Memory B cell (primary cell): ENCODE measurements at regions not wholly inside any gene's neighbourhood (a gene's known extent, or its start where the extent isn't known, plus 50 kb on each side); places are given as distances from the start of the nearest gene placed in this dataset.
"Not testable (repeated sequence)": the region's sequence is repeated elsewhere in the genome, so short reads cannot be mapped to it uniquely, and the experiment has no call there.

Experiments
- ATAC-seq: fragments of 150-1000 bp; cut with Tn5 transposase; 2 replicates; pipeline ENCODE4 v1.10.0; 2021; ENCODE audit warnings: low read depth, mild to moderate bottlenecking, moderate library complexity
- DNase-seq, 2 donors: peaks; one replicate each; pipeline ENCODE4 v3.0.0; 2022; ENCODE audit warnings: low spot score in 2 of 2
- H3K27ac Mint-ChIP-seq: one replicate; pipeline ENCODE4 v1.8.0; 2022; ENCODE audit warnings: mild to moderate bottlenecking, moderate library complexity, mixed read lengths
- H3K27me3 Mint-ChIP-seq: one replicate; pipeline ENCODE4 v1.8.0; 2022; ENCODE audit warnings: mixed read lengths
- H3K36me3 Mint-ChIP-seq: one replicate; pipeline ENCODE4 v1.8.0; 2022; ENCODE audit warnings: mild to moderate bottlenecking, mixed read lengths
- H3K4me1 Mint-ChIP-seq: one replicate; pipeline ENCODE4 v1.8.0; 2022; ENCODE audit warnings: mixed read lengths
- H3K4me3 Mint-ChIP-seq: one replicate; pipeline ENCODE4 v1.8.0; 2022; ENCODE audit warnings: mild to moderate bottlenecking, moderate library complexity, mixed read lengths
- H3K9me3 Mint-ChIP-seq: one replicate; pipeline ENCODE4 v1.8.0; 2022; ENCODE audit warnings: mixed read lengths

GRCh38 chr13:72622546-72622945, 104.9 kb downstream of the MZT1 start:
- Mint-ChIP-seq H3K9me3 (no peaks in the 10 kb centered on the region), H3K27me3 (peaks cover 2% of the 10 kb centered on the region), H3K4me1 (no peaks in the 10 kb centered on the region), H3K36me3 (no peaks in the 10 kb centered on the region), H3K27ac (no peak overlapping the region), H3K4me3 (no peak overlapping the region)
- ATAC-seq = no peak
- DNase-seq = no peak

GRCh38 chr13:72620874-72621273, 106.6 kb downstream of the MZT1 start:
- peaks cover 2% of the 10 kb centered on the region for H3K27me3 Mint-ChIP-seq
- peaks cover 2% of the 10 kb centered on the region for H3K9me3 Mint-ChIP-seq
- no peaks in the 10 kb centered on the region for H3K36me3 Mint-ChIP-seq
- no peaks in the 10 kb centered on the region for H3K4me1 Mint-ChIP-seq
- H3K4me3 Mint-ChIP-seq = no peak overlapping the region
- DNase-seq (no peak), ATAC-seq (no peak)
- no peak overlapping the region for H3K27ac Mint-ChIP-seq

DNA sequence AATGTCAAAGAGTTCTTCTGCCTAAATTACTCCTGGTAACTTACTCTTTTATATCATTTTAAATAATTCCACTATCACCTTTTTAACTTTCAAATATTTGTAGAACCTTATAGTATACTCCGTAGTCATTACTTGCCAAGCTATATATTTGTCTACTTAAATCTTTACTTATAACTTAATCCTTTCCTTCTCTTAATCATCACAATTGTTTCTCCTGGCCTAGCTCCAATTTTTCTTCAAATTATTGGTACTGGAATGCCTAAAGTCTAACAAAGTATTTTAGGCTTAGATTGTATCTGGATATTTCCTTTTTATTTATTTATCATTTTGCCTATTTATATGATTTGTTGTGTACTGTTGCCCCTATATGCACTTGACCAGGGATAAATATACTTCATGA, 109.5 kb downstream of the MZT1 start:
- H3K9me3 Mint-ChIP-seq = peaks cover 2% of the 10 kb centered on the region
- H3K4me1 Mint-ChIP-seq = no peaks in the 10 kb centered on the region
- ATAC-seq (no peak), DNase-seq (no peak)
- no peak overlapping the region for H3K27ac Mint-ChIP-seq
- H3K4me3 Mint-ChIP-seq = no peak overlapping the region
- H3K36me3 Mint-ChIP-seq = no peaks in the 10 kb centered on the region
- H3K27me3 Mint-ChIP-seq = no peaks in the 10 kb centered on the region

GRCh38 chr13:72617186-72617585, 110.2 kb downstream of the MZT1 start:
- no peaks in the 10 kb centered on the region for H3K4me1 Mint-ChIP-seq
- H3K9me3 Mint-ChIP-seq = peaks cover 2% of the 10 kb centered on the region
- H3K27ac Mint-ChIP-seq = no peak overlapping the region
- DNase-seq = no peak
- H3K36me3 Mint-ChIP-seq = no peaks in the 10 kb centered on the region
- no peak for ATAC-seq
- no peak overlapping the region for H3K4me3 Mint-ChIP-seq
- no peaks in the 10 kb centered on the region for H3K27me3 Mint-ChIP-seq

DNA sequence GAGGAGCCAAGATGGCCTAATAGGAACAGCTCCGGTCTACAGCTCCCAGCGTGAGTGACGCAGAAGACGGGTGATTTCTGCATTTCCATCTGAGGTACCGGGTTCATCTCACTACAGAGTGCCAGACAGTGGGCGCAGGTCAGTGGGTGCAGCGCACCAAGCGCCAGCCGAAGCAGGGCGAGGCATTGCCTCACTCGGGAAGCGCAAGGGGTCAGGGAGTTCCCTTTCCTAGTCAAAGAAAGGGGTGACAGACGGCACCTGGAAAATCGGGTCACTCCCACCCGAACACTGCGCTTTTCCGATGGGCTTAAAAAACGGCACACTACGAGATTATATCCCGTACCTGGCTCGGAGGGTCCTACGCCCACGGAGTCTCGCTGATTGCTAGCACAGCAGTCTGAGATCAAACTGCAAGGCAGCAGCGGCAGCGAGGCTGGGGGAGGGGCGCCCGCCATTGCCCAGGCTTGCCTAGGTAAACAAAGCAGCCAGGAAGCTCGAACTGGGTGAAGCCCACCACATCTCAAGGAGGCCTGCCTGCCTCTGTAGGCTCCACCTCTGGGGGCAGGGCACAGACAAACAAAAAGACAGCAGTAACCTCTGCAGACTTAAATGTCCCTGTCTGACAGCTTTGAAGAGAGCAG, 117.1 kb downstream of the MZT1 start:
- not testable (repeated sequence) for ATAC-seq, H3K36me3 Mint-ChIP-seq, H3K4me3 Mint-ChIP-seq, H3K27ac Mint-ChIP-seq, H3K27me3 Mint-ChIP-seq, H3K4me1 Mint-ChIP-seq, H3K9me3 Mint-ChIP-seq, DNase-seq

DNA sequence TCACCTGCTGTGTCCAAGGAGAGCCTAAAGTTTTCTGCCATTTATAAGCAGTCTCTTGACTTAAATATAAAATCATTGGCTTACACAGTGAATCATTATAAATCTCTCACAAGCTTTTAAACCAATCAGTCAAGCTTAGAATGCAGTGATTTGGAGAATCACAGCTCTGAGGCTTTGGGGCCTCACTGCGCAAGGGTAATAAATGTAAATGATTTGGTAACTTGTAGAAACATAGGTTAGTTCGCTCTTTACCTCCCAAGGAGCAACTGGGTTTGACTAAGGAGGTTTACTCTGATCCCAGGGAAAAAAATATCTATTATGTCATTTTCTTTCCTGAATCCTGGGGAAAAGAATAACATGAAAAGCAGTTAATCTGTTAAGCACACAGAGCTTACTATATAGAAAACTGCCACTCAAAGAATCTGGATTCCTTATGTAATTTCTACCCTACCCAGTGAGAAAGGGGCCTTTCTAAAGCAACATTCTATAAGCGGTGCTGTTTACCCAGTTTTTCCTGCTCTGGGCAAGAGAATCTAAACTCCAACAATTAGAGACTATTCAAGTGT, 128.2 kb downstream of the MZT1 start:
- H3K4me3 Mint-ChIP-seq = no peak overlapping the region
- no peaks in the 10 kb centered on the region for H3K36me3 Mint-ChIP-seq
- ATAC-seq (no peak), DNase-seq (no peak)
- no peaks in the 10 kb centered on the region for H3K4me1 Mint-ChIP-seq
- H3K27me3 Mint-ChIP-seq = no peaks in the 10 kb centered on the region
- H3K27ac Mint-ChIP-seq = no peak overlapping the region
- H3K9me3 Mint-ChIP-seq = no peaks in the 10 kb centered on the region

- ATAC-seq (no peak), DNase-seq (no peak)
- H3K36me3 Mint-ChIP-seq = no peaks in the 10 kb centered on the region
- H3K4me1 Mint-ChIP-seq = no peaks in the 10 kb centered on the region
- no peak overlapping the region for H3K4me3 Mint-ChIP-seq
- H3K9me3 Mint-ChIP-seq = no peaks in the 10 kb centered on the region
- H3K27ac Mint-ChIP-seq = no peak overlapping the region
- no peaks in the 10 kb centered on the region for H3K27me3 Mint-ChIP-seq
Observed at GRCh38 chr13:72590091-72590740, 137.2 kb downstream of the MZT1 start.

GRCh38 chr13:72586518-72586917, 140.9 kb downstream of the MZT1 start:
- Mint-ChIP-seq H3K9me3 (no peaks in the 10 kb centered on the region), H3K27me3 (no peaks in the 10 kb centered on the region), H3K4me3 (no peak overlapping the region), H3K4me1 (no peaks in the 10 kb centered on the region), H3K36me3 (no peaks in the 10 kb centered on the region), H3K27ac (no peak overlapping the region)
- ATAC-seq (no peak), DNase-seq (no peak)

DNA sequence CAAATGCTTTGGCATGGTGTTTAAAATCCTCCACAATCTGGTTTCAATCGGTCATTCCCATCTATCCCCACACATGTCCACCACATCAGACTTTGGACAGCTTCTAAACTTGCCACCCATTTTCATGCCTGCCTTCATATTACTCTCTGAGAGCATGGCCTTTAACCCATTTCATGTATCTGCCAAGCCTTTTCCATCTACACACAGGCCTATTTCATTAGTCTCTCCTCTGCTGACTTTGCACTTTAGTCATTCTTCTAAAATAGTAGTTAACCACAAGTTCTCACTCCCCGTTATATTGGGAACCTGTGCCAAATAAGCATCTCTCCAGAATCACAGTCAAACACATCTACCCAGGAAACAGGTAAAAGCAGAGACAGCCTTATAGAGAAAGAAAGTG, 142.2 kb downstream of the MZT1 start:
- H3K27me3 Mint-ChIP-seq = no peaks in the 10 kb centered on the region
- no peak overlapping the region for H3K4me3 Mint-ChIP-seq
- ATAC-seq = no peak
- H3K36me3 Mint-ChIP-seq = no peaks in the 10 kb centered on the region
- no peaks in the 10 kb centered on the region for H3K9me3 Mint-ChIP-seq
- no peak overlapping the region for H3K27ac Mint-ChIP-seq
- no peaks in the 10 kb centered on the region for H3K4me1 Mint-ChIP-seq
- no peak for DNase-seq

DNA sequence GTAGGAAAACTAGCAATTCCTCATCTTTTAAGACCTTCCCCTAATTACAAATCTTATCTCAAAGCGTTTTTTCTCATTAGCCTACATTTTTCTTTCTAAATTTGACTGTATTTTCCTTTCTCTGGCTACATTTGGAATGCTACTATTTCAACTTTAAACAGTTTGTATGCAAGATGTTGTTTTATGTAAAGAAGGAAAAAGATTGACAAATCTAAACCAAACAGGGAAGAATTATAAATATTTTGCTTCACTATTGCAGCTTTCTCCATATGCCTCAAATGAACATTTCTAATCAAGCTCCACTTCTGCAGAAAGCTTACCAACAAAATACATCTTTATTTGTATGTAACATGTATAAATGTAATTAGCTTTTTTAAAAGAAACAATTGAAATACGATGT, 156.2 kb downstream of the MZT1 start:
- H3K4me3 Mint-ChIP-seq = no peak overlapping the region
- ATAC-seq = no peak
- H3K4me1 Mint-ChIP-seq = peaks cover 2% of the 10 kb centered on the region
- H3K27me3 Mint-ChIP-seq = peaks cover 1% of the 10 kb centered on the region
- H3K36me3 Mint-ChIP-seq = no peaks in the 10 kb centered on the region
- H3K9me3 Mint-ChIP-seq = peaks cover 6% of the 10 kb centered on the region
- H3K27ac Mint-ChIP-seq = no peak overlapping the region
- DNase-seq = no peak

- ATAC-seq = no peak
- DNase-seq = no peak
- H3K27ac Mint-ChIP-seq = no peak overlapping the region
- no peaks in the 10 kb centered on the region for H3K36me3 Mint-ChIP-seq
- no peak overlapping the region for H3K4me3 Mint-ChIP-seq
- H3K9me3 Mint-ChIP-seq = peaks cover 4% of the 10 kb centered on the region
- peaks cover 2% of the 10 kb centered on the region for H3K4me1 Mint-ChIP-seq
- H3K27me3 Mint-ChIP-seq = peaks cover 1% of the 10 kb centered on the region
Observed at GRCh38 chr13:72570019-72570418, 157.4 kb downstream of the MZT1 start.

DNA sequence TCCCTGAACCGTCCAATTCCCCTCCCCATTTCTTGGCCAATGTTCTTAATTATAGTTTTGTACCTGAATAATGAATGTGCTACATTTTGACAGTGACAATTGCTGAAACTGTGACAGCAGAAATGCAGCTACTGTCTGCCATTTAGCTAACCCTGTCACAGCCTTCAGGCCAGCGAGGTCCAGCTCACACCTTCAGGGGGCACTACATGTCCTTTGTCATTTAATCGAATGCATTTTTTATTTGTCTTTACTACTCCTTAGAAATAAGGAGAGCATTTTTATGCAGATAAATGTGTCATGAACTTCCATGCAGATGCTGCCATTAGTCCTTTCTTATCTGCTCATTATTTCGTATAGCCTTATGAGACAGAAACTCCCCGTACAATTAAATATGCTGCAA, 159.9 kb downstream of the MZT1 start:
- peaks cover 2% of the 10 kb centered on the region for H3K4me1 Mint-ChIP-seq
- no peak overlapping the region for H3K27ac Mint-ChIP-seq
- H3K9me3 Mint-ChIP-seq = no peaks in the 10 kb centered on the region
- no peak overlapping the region for H3K4me3 Mint-ChIP-seq
- ATAC-seq (no peak), DNase-seq (no peak)
- no peaks in the 10 kb centered on the region for H3K36me3 Mint-ChIP-seq
- H3K27me3 Mint-ChIP-seq = no peaks in the 10 kb centered on the region

GRCh38 chr13:72566526-72566925, 160.9 kb downstream of the MZT1 start:
- no peaks in the 10 kb centered on the region for H3K9me3 Mint-ChIP-seq
- DNase-seq = no peak
- no peaks in the 10 kb centered on the region for H3K27me3 Mint-ChIP-seq
- H3K4me3 Mint-ChIP-seq = no peak overlapping the region
- H3K4me1 Mint-ChIP-seq = peaks cover 2% of the 10 kb centered on the region
- H3K36me3 Mint-ChIP-seq = no peaks in the 10 kb centered on the region
- ATAC-seq = no peak
- no peak overlapping the region for H3K27ac Mint-ChIP-seq

DNA sequence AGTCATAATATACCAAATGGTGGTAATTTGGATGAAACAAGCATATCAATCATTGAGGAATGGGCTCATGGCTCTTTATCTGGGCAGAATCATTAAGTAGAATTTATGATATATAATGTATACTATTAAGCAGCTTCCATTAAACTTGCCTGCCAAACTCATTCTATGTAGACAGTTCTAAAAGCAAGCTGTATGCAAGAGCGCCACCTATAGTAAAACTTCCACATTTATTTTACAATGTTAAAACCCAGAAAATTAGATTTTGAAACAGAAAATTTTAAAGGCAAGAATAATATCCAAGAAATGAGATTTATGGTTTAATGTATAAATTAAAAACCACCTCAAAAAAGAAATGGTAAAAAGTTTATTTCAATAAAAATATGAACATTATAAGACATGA, 161.5 kb downstream of the MZT1 start:
- no peaks in the 10 kb centered on the region for H3K36me3 Mint-ChIP-seq
- no peak for ATAC-seq
- peaks cover 2% of the 10 kb centered on the region for H3K4me1 Mint-ChIP-seq
- H3K9me3 Mint-ChIP-seq = peaks cover 3% of the 10 kb centered on the region
- H3K27me3 Mint-ChIP-seq = no peaks in the 10 kb centered on the region
- no peak overlapping the region for H3K4me3 Mint-ChIP-seq
- no peak overlapping the region for H3K27ac Mint-ChIP-seq
- DNase-seq = no peak

DNA sequence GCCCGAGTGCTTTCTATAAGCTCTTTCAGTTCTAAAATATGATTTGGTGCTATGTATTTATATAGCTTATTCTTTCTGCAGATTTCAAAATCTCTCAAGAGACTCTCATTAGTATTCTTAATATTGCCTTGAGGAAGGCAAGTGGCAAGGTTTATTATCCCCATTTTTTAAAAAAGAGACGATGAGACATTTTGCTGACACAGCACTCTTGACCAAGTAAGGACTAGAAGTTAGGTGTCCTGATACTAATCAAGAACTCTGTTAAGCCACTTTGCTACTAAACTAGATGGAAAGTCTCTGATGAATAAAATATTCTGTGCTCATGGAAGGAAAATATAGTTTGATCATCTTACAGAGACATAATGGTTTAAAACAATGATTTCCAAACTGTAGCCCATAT, 164.7 kb downstream of the MZT1 start:
- Mint-ChIP-seq H3K4me1 (no peaks in the 10 kb centered on the region), H3K9me3 (peaks cover 3% of the 10 kb centered on the region), H3K4me3 (no peak overlapping the region), H3K27ac (no peak overlapping the region), H3K36me3 (no peaks in the 10 kb centered on the region), H3K27me3 (no peaks in the 10 kb centered on the region)
- no peak for ATAC-seq
- DNase-seq = no peak
